H1 (cell line): ENCODE measurements at regions not wholly inside any gene's neighbourhood (a gene's known extent, or its start where the extent isn't known, plus 50 kb on each side); places are given as distances from the start of the nearest gene placed in this dataset.

ENCODE experiments used
- ATF3 ChIP-seq: IDR thresholded peaks from 2 replicates; pipeline ENCODE4 v1.6.1; 2011; ENCODE audit warnings: low read depth, mild to moderate bottlenecking, low read length; ENCODE audit not compliant: insufficient read depth
- CBX5 ChIP-seq: fragments of 300-800, 300-1000 bp; sonication (generic); IDR thresholded peaks from 2 replicates; pipeline ENCODE4 v1.7.1; 2016; ENCODE audit warnings: antibody characterized with exemption, low read length, low read depth
- CHD7 ChIP-seq: fragments of 300-600 bp; sonication (generic); IDR thresholded peaks from 2 replicates; pipeline ENCODE4 v1.7.1; 2012; ENCODE audit warnings: low read length, moderate library complexity, mild to moderate bottlenecking, inconsistent platforms; ENCODE audit not compliant: insufficient replicate concordance
- GABPA ChIP-seq: IDR thresholded peaks from 2 replicates; pipeline ENCODE4 v1.6.1; 2011; ENCODE audit warnings: mild to moderate bottlenecking, low read length, moderate library complexity, borderline replicate concordance; ENCODE audit not compliant: insufficient read depth
- HDAC2 ChIP-seq, 2 experiments: fragments of 300-600 bp in 1 of 2; sonication (generic) in 1 of 2; IDR thresholded peaks; 2 replicates each; pipeline ENCODE4 v1.6.1; 2011 to 2012; ENCODE audit warnings: low read depth in 2 of 2, low read length in 2 of 2, mild to moderate bottlenecking in 2 of 2, moderate library complexity in 2 of 2, borderline replicate concordance in 1 of 2, inconsistent platforms in 1 of 2
- NANOG ChIP-seq: IDR thresholded peaks from 2 replicates; pipeline ENCODE4 v1.6.1; 2011; ENCODE audit warnings: low read length, low read depth, mild to moderate bottlenecking, inconsistent platforms; ENCODE audit not compliant: insufficient read depth, poor library complexity, severe bottlenecking
- RAD21 ChIP-seq, 2 experiments: IDR thresholded peaks in 1 of 2; conservative IDR thresholded peaks in 1 of 2; 2 replicates each; pipeline ENCODE4 v1.6.1; 2011; ENCODE audit warnings: low read depth in 2 of 2, low read length in 2 of 2, improper control_type of control experiment in 1 of 2, inconsistent platforms in 1 of 2, mild to moderate bottlenecking in 1 of 2, moderate library complexity in 1 of 2
- RBBP5 ChIP-seq: IDR thresholded peaks from 2 replicates; pipeline ENCODE4 v1.7.1; 2012; ENCODE audit warnings: low read depth, mild to moderate bottlenecking, inconsistent platforms, low read length, moderate library complexity, borderline replicate concordance
- RXRA ChIP-seq: IDR thresholded peaks from 2 replicates; pipeline ENCODE4 v1.6.1; 2011; ENCODE audit warnings: low read depth, mild to moderate bottlenecking, low read length, moderate library complexity; ENCODE audit not compliant: insufficient read depth
- TAF1 ChIP-seq: IDR thresholded peaks from 2 replicates; pipeline ENCODE4 v1.6.1; 2011; ENCODE audit warnings: mild to moderate bottlenecking, low read depth, low read length

- TF ChIP-seq CHD7 (no peak), RXRA (no peak), RBBP5 (no peak), GABPA (no peak), HDAC2 (IDR thresholded peaks at IDR 0.05; ENCODE audit: borderline replicate concordance in 1 of 2, low read depth in 2 of 2, low read length in 2 of 2) (no peak), ATF3 (no peak), CBX5 (no peak), RAD21 (IDR thresholded peaks at IDR 0.05 in 1 of 2, conservative IDR thresholded peaks at IDR 0.05 in 1 of 2; ENCODE audit: low read depth in 2 of 2, low read length in 2 of 2) (no peak), TAF1 (no peak), NANOG (no peak)
These were observed 254.8 kb downstream of the VRK1 start (continued) for GRCh38 chr14:97052001-97052400.
